ENCODE measurements at regions not wholly inside any gene's neighbourhood (a gene's known extent, or its start where the extent isn't known, plus 50 kb on each side); places are given as distances from the start of the nearest gene placed in this dataset.

DNA sequence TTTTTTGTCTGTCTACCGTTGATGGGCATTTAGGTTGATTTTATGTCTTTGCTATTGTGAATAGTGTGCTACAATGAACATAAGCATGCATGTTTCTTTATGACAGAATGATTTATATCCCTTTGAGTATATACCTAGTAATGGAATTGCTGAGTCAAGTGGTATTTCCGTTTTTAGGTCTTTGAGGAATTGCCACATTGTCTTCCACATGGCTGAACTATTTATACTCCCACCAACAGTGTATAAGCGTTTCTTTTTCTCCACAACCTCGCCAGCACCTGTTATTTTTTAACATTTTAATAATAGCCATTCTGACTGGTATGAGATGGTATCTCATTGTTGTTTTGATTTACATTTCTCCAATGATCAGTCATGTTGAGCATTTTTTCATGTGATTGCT is 89.6 kb upstream of the GALNT15 start:
- Histone ChIP-seq H3K9ac (ENCODE audit: low read length) (no peak overlapping the region), H3K36me3 (ENCODE audit: insufficient read depth, low read length) (no peaks in the 10 kb centered on the region), H3K79me2 (replicated peaks; ENCODE audit: insufficient read depth, low read length) (no peaks in the 10 kb centered on the region), H3K4me3 (ENCODE audit: low read length) (no peak overlapping the region), H2AFZ (ENCODE audit: low read depth, low read length) (no peak overlapping the region), H4K20me1 (ENCODE audit: insufficient read depth) (no peaks in the 10 kb centered on the region), H3K9me3 (ENCODE audit: low read length) (no peaks in the 10 kb centered on the region), H3F3A (ENCODE audit: insufficient read depth, low read length, poor library complexity, severe bottlenecking) (no peaks in the 10 kb centered on the region), H3K4me2 (ENCODE audit: low read length) (no peak overlapping the region), H3K9me2 (ENCODE audit: insufficient read depth, low read length) (no peaks in the 10 kb centered on the region), H3K27me3 (ENCODE audit: insufficient read depth, low read depth, low read length) (no peaks in the 10 kb centered on the region), H3K27ac (ENCODE audit: low read length) (no peak overlapping the region)
- TF ChIP-seq EP300 (conservative IDR thresholded peaks at IDR 0.05; ENCODE audit: poor library complexity, severe bottlenecking) = no peak
- no peak for TF ChIP-seq TAF1 (IDR thresholded peaks at IDR 0.05; ENCODE audit: low read depth)
- TF ChIP-seq RAD21 (conservative IDR thresholded peaks at IDR 0.05) = no peak
- TF ChIP-seq, protein P1, sequence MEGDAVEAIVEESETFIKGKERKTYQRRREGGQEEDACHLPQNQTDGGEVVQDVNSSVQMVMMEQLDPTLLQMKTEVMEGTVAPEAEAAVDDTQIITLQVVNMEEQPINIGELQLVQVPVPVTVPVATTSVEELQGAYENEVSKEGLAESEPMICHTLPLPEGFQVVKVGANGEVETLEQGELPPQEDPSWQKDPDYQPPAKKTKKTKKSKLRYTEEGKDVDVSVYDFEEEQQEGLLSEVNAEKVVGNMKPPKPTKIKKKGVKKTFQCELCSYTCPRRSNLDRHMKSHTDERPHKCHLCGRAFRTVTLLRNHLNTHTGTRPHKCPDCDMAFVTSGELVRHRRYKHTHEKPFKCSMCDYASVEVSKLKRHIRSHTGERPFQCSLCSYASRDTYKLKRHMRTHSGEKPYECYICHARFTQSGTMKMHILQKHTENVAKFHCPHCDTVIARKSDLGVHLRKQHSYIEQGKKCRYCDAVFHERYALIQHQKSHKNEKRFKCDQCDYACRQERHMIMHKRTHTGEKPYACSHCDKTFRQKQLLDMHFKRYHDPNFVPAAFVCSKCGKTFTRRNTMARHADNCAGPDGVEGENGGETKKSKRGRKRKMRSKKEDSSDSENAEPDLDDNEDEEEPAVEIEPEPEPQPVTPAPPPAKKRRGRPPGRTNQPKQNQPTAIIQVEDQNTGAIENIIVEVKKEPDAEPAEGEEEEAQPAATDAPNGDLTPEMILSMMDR (IDR thresholded peaks at IDR 0.05; ENCODE audit: poor library complexity, severe bottlenecking) = no peak
- TF ChIP-seq SMC3 (conservative IDR thresholded peaks at IDR 0.05; ENCODE audit: poor library complexity) = no peak
- TF ChIP-seq, protein P2, sequence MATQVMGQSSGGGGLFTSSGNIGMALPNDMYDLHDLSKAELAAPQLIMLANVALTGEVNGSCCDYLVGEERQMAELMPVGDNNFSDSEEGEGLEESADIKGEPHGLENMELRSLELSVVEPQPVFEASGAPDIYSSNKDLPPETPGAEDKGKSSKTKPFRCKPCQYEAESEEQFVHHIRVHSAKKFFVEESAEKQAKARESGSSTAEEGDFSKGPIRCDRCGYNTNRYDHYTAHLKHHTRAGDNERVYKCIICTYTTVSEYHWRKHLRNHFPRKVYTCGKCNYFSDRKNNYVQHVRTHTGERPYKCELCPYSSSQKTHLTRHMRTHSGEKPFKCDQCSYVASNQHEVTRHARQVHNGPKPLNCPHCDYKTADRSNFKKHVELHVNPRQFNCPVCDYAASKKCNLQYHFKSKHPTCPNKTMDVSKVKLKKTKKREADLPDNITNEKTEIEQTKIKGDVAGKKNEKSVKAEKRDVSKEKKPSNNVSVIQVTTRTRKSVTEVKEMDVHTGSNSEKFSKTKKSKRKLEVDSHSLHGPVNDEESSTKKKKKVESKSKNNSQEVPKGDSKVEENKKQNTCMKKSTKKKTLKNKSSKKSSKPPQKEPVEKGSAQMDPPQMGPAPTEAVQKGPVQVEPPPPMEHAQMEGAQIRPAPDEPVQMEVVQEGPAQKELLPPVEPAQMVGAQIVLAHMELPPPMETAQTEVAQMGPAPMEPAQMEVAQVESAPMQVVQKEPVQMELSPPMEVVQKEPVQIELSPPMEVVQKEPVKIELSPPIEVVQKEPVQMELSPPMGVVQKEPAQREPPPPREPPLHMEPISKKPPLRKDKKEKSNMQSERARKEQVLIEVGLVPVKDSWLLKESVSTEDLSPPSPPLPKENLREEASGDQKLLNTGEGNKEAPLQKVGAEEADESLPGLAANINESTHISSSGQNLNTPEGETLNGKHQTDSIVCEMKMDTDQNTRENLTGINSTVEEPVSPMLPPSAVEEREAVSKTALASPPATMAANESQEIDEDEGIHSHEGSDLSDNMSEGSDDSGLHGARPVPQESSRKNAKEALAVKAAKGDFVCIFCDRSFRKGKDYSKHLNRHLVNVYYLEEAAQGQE (IDR thresholded peaks at IDR 0.05; ENCODE audit: borderline replicate concordance) = no peak
- TF ChIP-seq EZH2 (IDR thresholded peaks at IDR 0.05; ENCODE audit: borderline replicate concordance, insufficient read depth, low read length, poor library complexity, severe bottlenecking) = no peak
- TF ChIP-seq POLR2AphosphoS5 (IDR thresholded peaks at IDR 0.05) = no peak
- no peak for TF ChIP-seq MXI1 (conservative IDR thresholded peaks at IDR 0.05; ENCODE audit: poor library complexity, severe bottlenecking)

DNA sequence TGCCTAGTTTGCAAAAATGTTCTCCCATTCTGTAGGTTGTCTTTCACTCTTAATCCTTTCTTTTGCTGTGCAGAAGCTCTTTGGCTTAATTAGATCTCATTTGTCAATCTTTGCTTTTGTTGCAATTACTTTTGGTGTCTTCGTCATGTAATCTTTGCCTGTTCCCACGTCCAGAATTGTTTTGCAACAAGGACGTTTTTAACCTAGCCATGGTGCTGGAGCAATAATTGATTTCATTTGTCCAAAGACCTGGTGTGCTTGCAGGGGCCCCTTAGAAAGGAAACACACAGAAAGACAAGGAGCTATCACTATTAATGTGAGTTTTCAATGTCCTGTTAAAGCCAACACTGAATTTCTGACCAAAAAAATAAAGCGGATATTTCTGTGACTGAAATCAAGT is 89.1 kb upstream of the GALNT15 start:
- Histone ChIP-seq H3K27ac (ENCODE audit: low read length) (no peak overlapping the region), H4K20me1 (ENCODE audit: insufficient read depth) (no peaks in the 10 kb centered on the region), H3K36me3 (ENCODE audit: insufficient read depth, low read length) (no peaks in the 10 kb centered on the region), H3K9me2 (ENCODE audit: insufficient read depth, low read length) (no peaks in the 10 kb centered on the region), H3F3A (ENCODE audit: insufficient read depth, low read length, poor library complexity, severe bottlenecking) (no peaks in the 10 kb centered on the region), H3K4me2 (ENCODE audit: low read length) (no peak overlapping the region), H3K79me2 (replicated peaks; ENCODE audit: insufficient read depth, low read length) (no peaks in the 10 kb centered on the region), H3K27me3 (ENCODE audit: insufficient read depth, low read depth, low read length) (no peaks in the 10 kb centered on the region), H2AFZ (ENCODE audit: low read depth, low read length) (no peak overlapping the region), H3K9me3 (ENCODE audit: low read length) (no peaks in the 10 kb centered on the region), H3K9ac (ENCODE audit: low read length) (no peak overlapping the region), H3K4me3 (ENCODE audit: low read length) (no peak overlapping the region)
- TF ChIP-seq, protein P1 (IDR thresholded peaks at IDR 0.05; ENCODE audit: poor library complexity, severe bottlenecking) = no peak
- TF ChIP-seq EZH2 (IDR thresholded peaks at IDR 0.05; ENCODE audit: borderline replicate concordance, insufficient read depth, low read length, poor library complexity, severe bottlenecking) (no peak), SMC3 (conservative IDR thresholded peaks at IDR 0.05; ENCODE audit: poor library complexity) (no peak), EP300 (conservative IDR thresholded peaks at IDR 0.05; ENCODE audit: poor library complexity, severe bottlenecking) (no peak), TAF1 (IDR thresholded peaks at IDR 0.05; ENCODE audit: low read depth) (no peak), POLR2AphosphoS5 (IDR thresholded peaks at IDR 0.05) (no peak), RAD21 (conservative IDR thresholded peaks at IDR 0.05) (no peak), MXI1 (conservative IDR thresholded peaks at IDR 0.05; ENCODE audit: poor library complexity, severe bottlenecking) (no peak)
- TF ChIP-seq, protein P2 (IDR thresholded peaks at IDR 0.05; ENCODE audit: borderline replicate concordance) = no peak
